SK-N-SH (cell line): ENCODE measurements at regions not wholly inside any gene's neighbourhood (a gene's known extent, or its start where the extent isn't known, plus 50 kb on each side); places are given as distances from the start of the nearest gene placed in this dataset.

Experiments used
- CTCF ChIA-PET: fragments of 300-600, 350-600 bp; formaldehyde crosslinking; extraction: SDS; loops from one replicate; lab custom pipeline; 2021; lab: Yijun Ruan, JAX
- POLR2A ChIA-PET: fragments of 350-600 bp; sonication (Branson Sonifier 250); formaldehyde crosslinking; extraction: SDS; loops from one replicate; lab custom pipeline; 2020; ENCODE audit warnings: antibody characterized with exemption, inconsistent platforms; lab: Yijun Ruan, JAX
- DNase-seq: peaks from one replicate; pipeline ENCODE4 v3.0.0; 2012
- H2AFZ ChIP-seq: fragments of 200-600 bp; sonication (generic); 2 replicates; pipeline ENCODE4 v1.8.1; 2016; ENCODE audit warnings: antibody characterized with exemption, mild to moderate bottlenecking, low read depth
- H3F3A ChIP-seq: fragments of 200-600 bp; sonication (generic); replicated peaks from 2 replicates; pipeline ENCODE3; 2016; ENCODE audit warnings: antibody characterized with exemption, mild to moderate bottlenecking; ENCODE audit not compliant: insufficient read depth
- H3K27ac ChIP-seq, 2 experiments: fragments of 200-500 bp in 1 of 2; fragments of 200-600 bp in 1 of 2; sonication (Bioruptor generic) in 1 of 2; sonication (generic), shearing (Covaris generic) in 1 of 2; 2 replicates each; pipeline versions ENCODE4 v1.5.1 to v1.6.1; 2014 to 2016; ENCODE audit warnings: low read depth in 2 of 2, inconsistent platforms in 1 of 2, low read length in 1 of 2, mild to moderate bottlenecking in 1 of 2, mixed read lengths in 1 of 2
- H3K27me3 ChIP-seq: fragments of 200-600 bp; sonication (generic), shearing (Covaris generic); 2 replicates; pipeline ENCODE4 v1.6.1; 2016; ENCODE audit warnings: mixed run types; ENCODE audit not compliant: insufficient read depth
- H3K36me3 ChIP-seq, 2 experiments: fragments of 200-500 bp in 1 of 2; fragments of 200-600 bp in 1 of 2; sonication (Bioruptor generic) in 1 of 2; sonication (generic) in 1 of 2; replicated peaks in 1 of 2; 2 replicates each; pipeline versions ENCODE3 to v1.5.1; 2014 to 2016; ENCODE audit warnings: low read length in 1 of 2, mild to moderate bottlenecking in 1 of 2; ENCODE audit not compliant: insufficient read depth in 2 of 2, control insufficient read depth in 1 of 2
- H3K4me1 ChIP-seq, 2 experiments: fragments of 200-500 bp in 1 of 2; fragments of 200-600 bp in 1 of 2; sonication (Bioruptor generic) in 1 of 2; sonication (generic), shearing (Covaris generic) in 1 of 2; 2 replicates each; pipeline versions ENCODE4 v1.5.1 to v1.6.1; 2014 to 2016; ENCODE audit warnings: low read depth in 1 of 2, low read length in 1 of 2, mixed run types in 1 of 2; ENCODE audit not compliant: insufficient read depth in 2 of 2, control insufficient read depth in 1 of 2
- H3K4me2 ChIP-seq: fragments of 200-600 bp; sonication (generic), shearing (Covaris generic); 2 replicates; pipeline ENCODE4 v1.6.1; 2017; ENCODE audit warnings: mixed run types
- H3K4me3 ChIP-seq, 2 experiments: fragments of 200-500 bp in 1 of 2; fragments of 200-600 bp in 1 of 2; sonication (Bioruptor generic) in 1 of 2; sonication (generic), shearing (Covaris generic) in 1 of 2; 2 replicates each; pipeline versions ENCODE4 v1.5.1 to v1.8.1; 2014 to 2016; ENCODE audit warnings: low read depth in 2 of 2, inconsistent platforms in 1 of 2, low read length in 1 of 2, mild to moderate bottlenecking in 1 of 2, mixed read lengths in 1 of 2, moderate library complexity in 1 of 2
- H3K79me2 ChIP-seq: fragments of 200-600 bp; sonication (generic); 2 replicates; pipeline ENCODE4 v1.8.1; 2017; ENCODE audit warnings: mild to moderate bottlenecking; ENCODE audit not compliant: insufficient read depth
- H3K9ac ChIP-seq: fragments of 200-600 bp; sonication (generic); 2 replicates; pipeline ENCODE4 v1.6.1; 2017; ENCODE audit warnings: mixed run types
- H3K9me2 ChIP-seq: fragments of 200-600 bp; sonication (generic); 2 replicates; pipeline ENCODE4 v1.6.1; 2017; ENCODE audit warnings: mixed run types
- H3K9me3 ChIP-seq: fragments of 200-600 bp; sonication (generic); 2 replicates; pipeline ENCODE4 v1.6.1; 2017; ENCODE audit warnings: mixed run types, mild to moderate bottlenecking, moderate library complexity
- H4K20me1 ChIP-seq: fragments of 200-600 bp; sonication (generic); 2 replicates; pipeline ENCODE4 v1.6.1; 2017; ENCODE audit warnings: mild to moderate bottlenecking, mixed run types; ENCODE audit not compliant: insufficient read depth
- FOSL2 ChIP-seq: IDR thresholded peaks from 2 replicates; pipeline ENCODE4 v1.4.0; 2012; ENCODE audit warnings: low read depth, mild to moderate bottlenecking, moderate library complexity, borderline replicate concordance
- GATA2 ChIP-seq: sonication (generic); formaldehyde crosslinking; IDR thresholded peaks from 2 replicates; pipeline ENCODE4 v1.5.0; 2020; ENCODE audit warnings: mild to moderate bottlenecking, missing genetic modification reagents
- MEF2A ChIP-seq: IDR thresholded peaks from 2 replicates; pipeline ENCODE4 v1.4.0; 2012; ENCODE audit warnings: low read depth, borderline replicate concordance
- MXI1 ChIP-seq: IDR thresholded peaks from 2 replicates; pipeline ENCODE4 v1.6.1; 2012; ENCODE audit warnings: mild to moderate bottlenecking, low read depth, low read length, improper control_type of control experiment
- NFIC ChIP-seq: IDR thresholded peaks from 2 replicates; pipeline ENCODE4 v1.4.0; 2012; ENCODE audit warnings: borderline replicate concordance
- POLR2AphosphoS5 ChIP-seq: IDR thresholded peaks from 2 replicates; pipeline ENCODE4 v1.6.1; 2012; ENCODE audit warnings: low read depth, low read length
- RAD21 ChIP-seq: IDR thresholded peaks from 2 replicates; pipeline ENCODE4 v1.6.1; 2012; ENCODE audit warnings: mild to moderate bottlenecking, low read length
- RCOR1 ChIP-seq: fragments of 150-350 bp; IDR thresholded peaks from 2 replicates; pipeline ENCODE4 v1.6.1; 2017; ENCODE audit warnings: antibody characterized with exemption, low read length
- SIN3A ChIP-seq: IDR thresholded peaks from 2 replicates; pipeline ENCODE4 v1.6.1; 2012; ENCODE audit warnings: low read depth, mild to moderate bottlenecking, low read length, moderate library complexity, borderline replicate concordance
- TAF1 ChIP-seq: IDR thresholded peaks from 2 replicates; pipeline ENCODE4 v1.6.1; 2012; ENCODE audit warnings: low read depth, mild to moderate bottlenecking, low read length, moderate library complexity, borderline replicate concordance
- TCF12 ChIP-seq: IDR thresholded peaks from 2 replicates; pipeline ENCODE4 v1.4.0; 2012
- WGBS: methylation state at CpG from one replicate; pipeline ENCODE4 v1.1.6; 2017; ENCODE audit warnings: low lambda C conversion rate; 5-methylcytosine and 5-hydroxymethylcytosine counted together
- TF ChIP-seq, protein P1 (sequence below): IDR thresholded peaks from 2 replicates; pipeline ENCODE4 v1.4.0; 2012; ENCODE audit warnings: low read depth, borderline replicate concordance
- TF ChIP-seq, protein P2 (sequence below): fragments of 150-350 bp; IDR thresholded peaks from 2 replicates; pipeline ENCODE4 v1.6.1; 2017; ENCODE audit warnings: antibody characterized with exemption, low read length, low read depth, borderline replicate concordance
- TF ChIP-seq, protein P3 (sequence below): IDR thresholded peaks from 2 replicates; pipeline ENCODE4 v1.4.0; 2012; ENCODE audit warnings: low read depth, borderline replicate concordance
- TF ChIP-seq, protein P4 (sequence below): IDR thresholded peaks from 2 replicates; pipeline ENCODE4; 2012
- TF ChIP-seq, protein P5 (sequence below): fragments of 150-350 bp; IDR thresholded peaks from 2 replicates; pipeline ENCODE4 v1.6.1; 2016; ENCODE audit warnings: mild to moderate bottlenecking, low read depth, low read length

DNA sequence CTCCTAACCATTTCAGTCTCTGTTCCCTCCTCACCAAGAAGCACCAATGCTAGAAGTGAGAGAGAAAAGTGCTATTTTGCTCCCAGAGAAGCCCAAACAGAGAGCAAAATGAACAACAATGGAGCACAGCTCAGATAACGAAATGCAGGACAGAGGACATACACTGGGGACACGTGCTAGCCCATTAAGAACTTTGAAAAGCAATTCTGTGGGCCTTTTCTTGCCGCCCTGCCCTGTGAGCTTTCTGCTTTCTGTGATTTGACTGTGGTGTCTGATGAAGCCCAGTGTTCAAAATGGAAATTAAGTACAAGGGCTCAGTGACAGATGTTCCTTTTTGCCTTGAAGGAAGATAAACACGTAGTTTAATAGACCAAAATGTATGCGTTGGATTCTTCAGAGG is 130.8 kb downstream of the S1PR1 start:
- no peaks in the 10 kb centered on the region for H3K27me3 ChIP-seq
- H3K9me2 ChIP-seq = no peaks in the 10 kb centered on the region
- H3K9ac ChIP-seq = no peak overlapping the region
- peaks cover 18% of the 10 kb centered on the region for H3F3A ChIP-seq
- H3K36me3 ChIP-seq = no peaks in the 10 kb centered on the region
- no peak overlapping the region; the same call in 1 of the 2 replicates for H2AFZ ChIP-seq
- peaks cover 13 to 15% of the 10 kb centered on the region in 2 experiments; a peak in 3 of 4 replicates for H3K4me1 ChIP-seq
- ChIA-PET CTCF (interaction anchor here (0.9 to 2.3 kb wide), 7 partner anchors 8 to 119 kb away, joined by 3 to 13 read pairs (median 5); no protein-coding TSS in a partner anchor), POLR2A (no interaction called here)
- H4K20me1 ChIP-seq = no peaks in the 10 kb centered on the region
- TF ChIP-seq TCF12 (no peak), MEF2A (no peak), NFIC (no peak), RAD21 (no peak), MXI1 (no peak), POLR2AphosphoS5 (no peak), TAF1 (no peak), GATA2 (CRISPR knock-in tag) (no peak), SIN3A (no peak), FOSL2 (no peak), RCOR1 (no peak)
- TF ChIP-seq, protein P1, sequence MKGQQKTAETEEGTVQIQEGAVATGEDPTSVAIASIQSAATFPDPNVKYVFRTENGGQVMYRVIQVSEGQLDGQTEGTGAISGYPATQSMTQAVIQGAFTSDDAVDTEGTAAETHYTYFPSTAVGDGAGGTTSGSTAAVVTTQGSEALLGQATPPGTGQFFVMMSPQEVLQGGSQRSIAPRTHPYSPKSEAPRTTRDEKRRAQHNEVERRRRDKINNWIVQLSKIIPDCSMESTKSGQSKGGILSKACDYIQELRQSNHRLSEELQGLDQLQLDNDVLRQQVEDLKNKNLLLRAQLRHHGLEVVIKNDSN = no peak
- TF ChIP-seq, protein P2, sequence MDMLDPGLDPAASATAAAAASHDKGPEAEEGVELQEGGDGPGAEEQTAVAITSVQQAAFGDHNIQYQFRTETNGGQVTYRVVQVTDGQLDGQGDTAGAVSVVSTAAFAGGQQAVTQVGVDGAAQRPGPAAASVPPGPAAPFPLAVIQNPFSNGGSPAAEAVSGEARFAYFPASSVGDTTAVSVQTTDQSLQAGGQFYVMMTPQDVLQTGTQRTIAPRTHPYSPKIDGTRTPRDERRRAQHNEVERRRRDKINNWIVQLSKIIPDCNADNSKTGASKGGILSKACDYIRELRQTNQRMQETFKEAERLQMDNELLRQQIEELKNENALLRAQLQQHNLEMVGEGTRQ = no peak
- TF ChIP-seq, protein P3, sequence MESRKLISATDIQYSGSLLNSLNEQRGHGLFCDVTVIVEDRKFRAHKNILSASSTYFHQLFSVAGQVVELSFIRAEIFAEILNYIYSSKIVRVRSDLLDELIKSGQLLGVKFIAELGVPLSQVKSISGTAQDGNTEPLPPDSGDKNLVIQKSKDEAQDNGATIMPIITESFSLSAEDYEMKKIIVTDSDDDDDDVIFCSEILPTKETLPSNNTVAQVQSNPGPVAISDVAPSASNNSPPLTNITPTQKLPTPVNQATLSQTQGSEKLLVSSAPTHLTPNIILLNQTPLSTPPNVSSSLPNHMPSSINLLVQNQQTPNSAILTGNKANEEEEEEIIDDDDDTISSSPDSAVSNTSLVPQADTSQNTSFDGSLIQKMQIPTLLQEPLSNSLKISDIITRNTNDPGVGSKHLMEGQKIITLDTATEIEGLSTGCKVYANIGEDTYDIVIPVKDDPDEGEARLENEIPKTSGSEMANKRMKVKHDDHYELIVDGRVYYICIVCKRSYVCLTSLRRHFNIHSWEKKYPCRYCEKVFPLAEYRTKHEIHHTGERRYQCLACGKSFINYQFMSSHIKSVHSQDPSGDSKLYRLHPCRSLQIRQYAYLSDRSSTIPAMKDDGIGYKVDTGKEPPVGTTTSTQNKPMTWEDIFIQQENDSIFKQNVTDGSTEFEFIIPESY = no peak
- TF ChIP-seq, protein P4, sequence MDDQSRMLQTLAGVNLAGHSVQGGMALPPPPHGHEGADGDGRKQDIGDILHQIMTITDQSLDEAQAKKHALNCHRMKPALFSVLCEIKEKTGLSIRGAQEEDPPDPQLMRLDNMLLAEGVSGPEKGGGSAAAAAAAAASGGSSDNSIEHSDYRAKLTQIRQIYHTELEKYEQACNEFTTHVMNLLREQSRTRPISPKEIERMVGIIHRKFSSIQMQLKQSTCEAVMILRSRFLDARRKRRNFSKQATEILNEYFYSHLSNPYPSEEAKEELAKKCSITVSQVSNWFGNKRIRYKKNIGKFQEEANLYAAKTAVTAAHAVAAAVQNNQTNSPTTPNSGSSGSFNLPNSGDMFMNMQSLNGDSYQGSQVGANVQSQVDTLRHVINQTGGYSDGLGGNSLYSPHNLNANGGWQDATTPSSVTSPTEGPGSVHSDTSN = no peak
- TF ChIP-seq, protein P5, sequence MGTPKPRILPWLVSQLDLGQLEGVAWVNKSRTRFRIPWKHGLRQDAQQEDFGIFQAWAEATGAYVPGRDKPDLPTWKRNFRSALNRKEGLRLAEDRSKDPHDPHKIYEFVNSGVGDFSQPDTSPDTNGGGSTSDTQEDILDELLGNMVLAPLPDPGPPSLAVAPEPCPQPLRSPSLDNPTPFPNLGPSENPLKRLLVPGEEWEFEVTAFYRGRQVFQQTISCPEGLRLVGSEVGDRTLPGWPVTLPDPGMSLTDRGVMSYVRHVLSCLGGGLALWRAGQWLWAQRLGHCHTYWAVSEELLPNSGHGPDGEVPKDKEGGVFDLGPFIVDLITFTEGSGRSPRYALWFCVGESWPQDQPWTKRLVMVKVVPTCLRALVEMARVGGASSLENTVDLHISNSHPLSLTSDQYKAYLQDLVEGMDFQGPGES = no peak
- no peak overlapping the region for H3K4me3 ChIP-seq
- WGBS = 69% methylated on average over 5 of the region's 5 CpGs
- peak overlapping the region in 1 of 2 experiments; percentile 43; a peak in 3 of 4 replicates for H3K27ac ChIP-seq
- DNase-seq = no peak
- no peaks in the 10 kb centered on the region for H3K79me2 ChIP-seq
- H3K4me2 ChIP-seq = no peak overlapping the region
- H3K9me3 ChIP-seq = no peaks in the 10 kb centered on the region
